HT-29 (cell line): ENCODE measurements at regions not wholly inside any gene's neighbourhood (a gene's known extent, or its start where the extent isn't known, plus 50 kb on each side); places are given as distances from the start of the nearest gene placed in this dataset.
A peak's percentile ranks its signal among the peaks of the same experiment; 100 is the strongest.

Experiments
- DNase-seq: peaks from one replicate; pipeline ENCODE4 v3.0.0-alpha.2; 2015; ENCODE audit warnings: low spot score

DNA sequence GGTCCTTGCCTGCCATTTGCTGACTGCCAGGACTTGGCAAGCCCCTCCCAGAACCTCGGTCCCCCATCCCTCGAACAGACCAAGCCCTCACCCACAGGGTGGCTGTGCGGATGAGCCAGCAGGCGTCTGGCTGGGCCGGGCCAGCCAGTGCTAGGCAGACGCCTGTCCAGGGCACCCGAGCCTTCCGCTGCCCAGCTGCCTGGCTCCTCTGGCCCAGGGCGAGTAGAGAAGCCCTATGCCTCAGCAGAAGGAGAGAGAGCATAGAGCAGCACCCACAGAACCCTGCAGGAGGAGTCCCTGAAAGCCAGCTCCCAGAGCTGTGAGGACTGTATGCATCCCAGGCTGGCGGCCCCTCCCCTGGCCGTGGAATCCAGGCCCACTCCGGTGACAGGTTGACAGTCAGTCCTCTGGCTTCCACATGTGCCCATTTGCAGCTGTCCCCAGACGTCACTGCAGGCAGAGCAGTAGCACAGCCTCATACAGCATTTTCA is 62.1 kb upstream of the GLI2 start:
- no peak for DNase-seq

DNA sequence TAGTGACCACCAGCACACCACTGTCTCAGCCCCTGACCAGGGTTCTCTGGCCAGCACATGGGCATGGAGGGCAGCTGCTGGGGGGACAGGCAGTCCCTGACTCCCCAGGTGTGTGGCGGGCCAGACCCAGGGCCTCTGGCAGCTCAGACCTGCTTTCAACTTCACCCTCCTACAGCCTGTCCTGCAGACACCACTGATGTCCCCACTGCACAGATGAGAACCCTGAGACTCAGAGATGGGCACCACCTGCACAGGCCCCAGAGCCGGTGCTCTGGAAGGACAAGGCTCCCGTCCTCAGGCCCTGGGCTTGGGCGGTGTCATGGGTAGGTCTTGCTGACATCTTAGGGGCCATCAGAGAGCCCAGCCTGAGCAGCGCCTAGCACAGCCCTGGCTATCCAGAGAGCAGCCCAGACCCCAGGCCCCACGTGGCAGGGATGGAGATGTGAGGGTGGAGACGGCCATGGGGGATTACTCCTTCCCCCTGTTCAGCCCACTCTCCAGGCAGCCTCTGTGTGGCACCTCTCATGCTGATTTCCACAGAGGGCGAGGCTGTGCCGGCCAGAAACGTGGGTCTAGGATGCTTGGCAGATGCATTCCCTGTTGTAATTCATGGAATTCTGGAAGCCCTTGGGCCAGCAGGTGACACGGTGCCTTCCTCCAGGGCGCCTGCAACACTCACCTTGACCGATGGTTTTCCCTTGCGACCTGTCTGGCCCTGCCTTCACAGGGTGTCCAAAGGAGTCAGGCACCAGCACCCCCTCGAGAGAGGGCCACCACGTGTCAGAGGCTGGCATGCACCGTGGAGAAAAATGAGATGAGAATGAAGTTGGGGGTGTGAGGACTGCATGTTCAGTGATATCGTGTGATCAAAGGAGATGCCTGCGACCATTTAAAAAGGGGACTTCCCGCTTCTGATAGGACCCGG is 61.2 kb upstream of the GLI2 start:
- DNase-seq: no peak

DNA sequence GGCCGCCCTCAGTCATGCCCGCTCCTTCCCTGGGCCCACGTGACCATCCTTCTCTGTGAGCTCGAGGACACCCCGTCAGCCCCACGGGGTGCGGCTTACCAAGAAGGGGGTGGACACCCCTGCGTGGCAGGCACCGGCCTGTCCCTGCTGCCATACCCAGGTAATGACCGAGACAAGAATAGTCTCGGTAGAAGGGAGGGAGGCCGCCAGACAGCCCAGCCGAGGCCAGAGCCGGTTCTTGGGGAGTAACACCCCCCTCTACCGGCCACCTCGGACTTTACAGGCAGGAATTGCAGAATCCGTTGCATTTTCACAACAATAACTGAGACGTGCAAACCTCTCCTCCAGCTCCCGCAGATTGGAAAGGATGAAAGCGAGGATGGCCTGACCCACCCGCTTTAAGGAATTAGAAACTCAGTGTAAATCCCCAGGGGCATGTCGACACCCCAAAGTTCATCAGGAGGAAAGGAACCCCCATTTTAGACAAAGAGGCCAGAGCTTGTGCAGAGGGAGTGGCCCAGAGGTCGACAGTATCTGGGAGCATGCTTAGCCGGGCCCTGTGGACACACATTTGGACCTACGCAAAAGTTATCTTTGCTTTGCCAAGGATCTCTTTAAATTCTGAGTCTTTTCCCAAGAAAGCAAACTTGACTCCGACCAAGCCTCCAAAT is 60.1 kb upstream of the GLI2 start:
- DNase-seq: peak; percentile 68

DNA sequence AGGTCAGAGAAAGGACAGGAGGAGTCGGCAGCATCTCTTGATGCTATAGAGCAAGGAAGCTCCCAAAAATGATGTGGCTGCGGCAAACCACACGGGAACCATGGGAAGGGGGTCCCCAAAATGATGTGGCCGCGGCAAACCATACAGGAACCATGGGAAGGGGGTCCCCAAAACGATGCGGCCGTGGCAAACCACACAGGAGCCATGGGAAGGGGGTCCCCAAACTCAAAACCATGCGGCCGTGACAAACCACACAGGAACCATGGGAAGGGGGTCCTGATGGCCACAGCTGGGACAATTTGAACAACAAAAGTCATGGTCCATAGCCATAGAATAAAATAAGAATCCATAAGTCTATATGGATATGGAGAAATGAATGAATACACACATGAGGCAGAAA is 58.4 kb upstream of the GLI2 start:
- no peak for DNase-seq

- DNase-seq: no peak
Measured at GRCh38 chr2:120677696-120678247, 57.9 kb upstream of the GLI2 start.

DNA sequence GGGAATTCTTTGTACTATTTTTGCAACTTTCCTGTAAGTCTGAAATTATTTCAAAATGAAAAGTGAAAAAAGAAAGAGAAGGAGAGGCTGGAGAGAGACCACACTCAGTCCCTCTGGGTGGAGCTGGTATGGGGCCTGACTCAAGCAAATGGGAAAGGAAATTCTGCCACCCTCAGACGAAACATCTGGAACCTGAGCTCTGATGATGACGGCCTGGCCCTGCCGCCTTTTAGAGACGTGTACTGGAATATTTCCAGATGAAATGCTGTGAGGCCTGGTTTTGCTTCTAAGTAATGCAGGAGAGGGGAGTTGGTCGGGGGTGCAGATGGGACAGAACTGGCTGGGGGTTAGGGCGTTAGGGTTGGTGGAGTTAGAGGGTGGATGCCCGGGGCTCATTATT is 57.4 kb upstream of the GLI2 start:
- no peak for DNase-seq

- DNase-seq: no peak
Measured at GRCh38 chr2:120678926-120679325, 56.7 kb upstream of the GLI2 start.

DNA sequence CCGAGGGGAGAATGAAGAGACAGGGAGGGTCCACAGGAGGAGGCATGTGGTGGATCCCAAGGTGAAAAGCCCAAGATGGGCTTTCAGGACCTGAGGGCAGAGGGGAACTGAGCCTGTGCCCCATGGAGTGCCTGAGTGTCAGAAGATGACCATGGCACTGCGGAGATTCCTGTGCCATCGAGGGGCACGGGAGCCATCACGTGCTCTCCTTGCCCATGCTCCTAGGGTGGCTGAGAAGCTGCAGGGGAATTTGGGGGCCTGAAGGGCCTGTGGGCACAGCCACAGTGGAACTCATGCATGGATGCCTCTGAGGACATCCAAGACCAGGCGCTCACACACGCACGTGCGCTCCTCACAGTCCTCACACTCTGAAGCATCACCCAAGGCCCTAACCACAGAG is 56.1 kb upstream of the GLI2 start:
- DNase-seq: no peak

DNA sequence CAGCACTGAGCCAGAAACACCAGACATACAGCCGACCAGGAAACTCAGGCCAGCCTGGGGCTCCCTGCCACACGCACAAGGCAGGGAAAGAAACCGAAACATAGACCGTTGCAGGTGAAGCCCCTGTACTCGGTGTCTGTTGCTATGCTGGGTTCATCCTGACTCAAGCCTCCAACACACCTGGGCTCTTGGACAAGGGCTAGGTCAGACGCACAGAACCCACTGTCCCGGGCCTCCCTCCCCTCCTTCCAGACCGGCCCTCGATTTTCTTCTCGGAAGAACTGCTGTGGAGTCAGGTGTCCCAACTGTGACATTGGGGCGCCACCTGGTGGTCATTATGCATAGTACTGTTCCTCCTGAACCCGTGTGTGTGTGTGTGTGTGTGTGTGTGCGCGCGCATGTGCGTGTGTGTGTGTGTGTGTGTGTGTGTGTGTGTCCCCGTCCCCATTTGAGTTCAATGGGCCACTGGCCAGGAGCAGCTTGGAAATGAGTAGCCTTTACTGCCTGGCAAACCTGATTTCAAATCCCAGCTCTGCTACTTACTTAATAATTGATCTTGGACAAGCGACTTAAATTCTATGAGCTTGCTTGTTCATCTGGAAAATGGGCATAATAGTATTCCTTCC is 55.4 kb upstream of the GLI2 start:
- peak; percentile 90 for DNase-seq

DNA sequence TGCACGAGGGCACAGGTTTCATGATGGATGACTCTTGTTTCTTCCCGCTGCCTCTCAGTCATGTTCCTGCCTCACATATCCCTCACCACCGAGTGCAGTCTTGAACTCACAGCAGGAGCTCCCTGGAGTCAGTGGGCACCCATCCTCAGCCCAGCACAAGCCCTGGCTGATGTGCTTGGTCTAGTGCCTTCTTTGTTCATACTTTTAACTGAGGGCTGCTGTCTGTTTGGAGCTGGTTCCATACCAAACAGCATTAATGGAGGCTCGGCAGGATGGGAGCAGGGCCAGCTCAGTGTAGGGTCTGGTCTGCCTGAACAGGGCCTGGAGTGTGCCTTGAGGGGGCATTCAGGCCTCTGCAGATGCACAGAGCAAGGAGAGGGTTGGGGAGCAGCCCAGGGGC is 54.5 kb upstream of the GLI2 start:
- no peak for DNase-seq

DNA sequence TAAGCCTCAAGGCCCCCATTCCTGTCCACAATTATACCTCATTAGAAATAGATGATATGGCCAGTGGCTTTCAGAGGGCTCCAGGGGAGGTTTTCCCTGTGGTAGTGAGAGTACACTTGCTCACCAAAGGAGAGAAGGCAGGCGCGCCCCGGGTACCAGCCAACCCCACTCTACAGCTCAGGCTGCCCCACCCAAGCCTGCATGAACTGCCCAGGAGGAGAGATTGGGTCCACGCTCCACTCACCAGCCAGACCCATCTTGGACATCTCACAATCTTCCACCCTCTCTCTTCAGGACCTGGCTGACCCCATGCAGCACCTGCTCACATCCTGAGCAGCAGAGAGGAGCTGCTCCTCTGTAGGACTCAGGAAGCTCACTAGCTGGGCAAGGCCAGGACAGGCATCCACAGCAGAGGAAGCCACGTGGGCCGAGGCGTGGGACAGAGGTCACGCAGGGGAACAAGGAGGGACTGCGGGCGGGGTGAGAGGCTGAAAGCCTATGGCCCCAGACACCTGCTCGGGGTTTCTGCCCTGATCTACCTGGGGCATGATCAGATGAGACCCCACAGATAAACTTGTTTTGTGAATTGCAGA is 53.9 kb upstream of the GLI2 start:
- no peak for DNase-seq

- DNase-seq: no peak
Measured at GRCh38 chr2:120682654-120683053, 53.0 kb upstream of the GLI2 start.

- no peak for DNase-seq
Measured at GRCh38 chr2:120683081-120683480, 52.6 kb upstream of the GLI2 start.

- no peak for DNase-seq
Measured at GRCh38 chr2:120683701-120684100, 52.0 kb upstream of the GLI2 start.

- DNase-seq: no peak
Measured at GRCh38 chr2:120684289-120685065, 51.2 kb upstream of the GLI2 start.

DNA sequence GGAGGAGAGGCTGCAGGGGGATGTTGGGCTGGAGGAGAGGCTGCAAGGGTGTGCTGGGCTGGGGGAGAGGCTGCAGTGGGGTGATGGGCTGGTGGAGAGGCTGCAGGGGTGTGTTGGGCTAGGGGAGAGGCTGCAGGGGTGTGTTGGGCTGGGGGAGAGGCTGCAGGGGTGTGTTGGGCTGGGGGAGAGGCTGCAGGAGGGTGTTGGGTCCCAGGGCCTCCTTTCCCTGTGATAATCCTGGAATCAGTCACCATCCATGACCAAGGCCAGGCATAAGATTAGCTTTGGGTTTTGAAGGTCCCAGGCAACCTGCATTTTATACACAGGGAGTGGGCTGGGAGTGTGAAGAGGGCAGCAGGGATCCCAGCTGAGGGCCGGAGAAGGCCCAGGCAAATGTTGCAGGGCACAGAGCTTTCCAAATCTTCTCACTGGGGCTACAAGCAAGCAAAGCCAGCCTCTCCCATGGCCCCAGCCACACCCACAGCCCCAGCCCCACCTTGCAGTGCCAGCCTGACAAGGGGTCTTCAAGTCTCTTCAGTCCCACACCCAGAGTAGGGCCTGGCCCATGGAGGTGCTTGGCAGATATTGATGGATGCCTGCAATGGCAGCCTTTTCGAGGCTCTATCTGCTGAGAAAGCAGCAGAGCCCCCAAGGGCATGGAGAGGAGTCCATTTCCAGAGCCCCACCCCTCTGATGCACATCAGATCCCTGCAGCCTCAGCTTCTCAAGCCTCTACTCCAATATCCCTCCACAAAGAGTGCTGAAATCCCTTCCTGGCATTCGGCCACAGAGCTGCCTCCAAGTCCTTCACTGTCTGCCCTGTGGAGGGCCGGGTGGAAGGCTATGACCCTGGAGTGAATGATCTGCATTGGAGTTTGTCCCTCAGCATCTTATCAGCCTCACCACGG is 50.3 kb upstream of the GLI2 start:
- no peak for DNase-seq
